SK-N-SH treated with all-trans-retinoic acid at 6 μM for 48 hours (cell line): ENCODE measurements at regions not wholly inside any gene's neighbourhood (a gene's known extent, or its start where the extent isn't known, plus 50 kb on each side); places are given as distances from the start of the nearest gene placed in this dataset.

Source experiments
- ISL1 ChIP-seq: fragments of 250-450 bp; sonication (Bioruptor Pico); IDR thresholded peaks from 2 replicates; pipeline ENCODE4 v2.1.2; 2022; ENCODE audit warnings: mild to moderate bottlenecking, moderate library complexity
- RARB ChIP-seq: fragments of 250-450 bp; sonication (Bioruptor Pico); IDR thresholded peaks from 2 replicates; pipeline ENCODE4 v1.8.0; 2021; ENCODE audit warnings: mild to moderate bottlenecking, moderate library complexity
- TCF4 ChIP-seq: fragments of 250-450 bp; sonication (Bioruptor Pico); IDR thresholded peaks from 2 replicates; pipeline ENCODE4 v1.8.0; 2021; ENCODE audit warnings: mild to moderate bottlenecking, moderate library complexity, borderline replicate concordance
- ZC3H10 ChIP-seq: fragments of 250-450 bp; sonication (Bioruptor Pico); IDR thresholded peaks from 2 replicates; pipeline ENCODE4 v1.5.1; 2021; ENCODE audit warnings: mild to moderate bottlenecking, moderate library complexity
- ZFP3 ChIP-seq: fragments of 250-450 bp; sonication (Bioruptor Pico); IDR thresholded peaks from 2 replicates; pipeline ENCODE4 v1.5.0; 2020; ENCODE audit warnings: mild to moderate bottlenecking, moderate library complexity
- ZFP30 ChIP-seq: fragments of 450-650 bp; formaldehyde crosslinking; IDR thresholded peaks from 2 replicates; pipeline ENCODE4 v1.5.0; 2022; ENCODE audit warnings: mild to moderate bottlenecking, moderate library complexity
- TF ChIP-seq, protein P1 (sequence below): fragments of 250-450 bp; sonication (Bioruptor Pico); IDR thresholded peaks from 2 replicates; pipeline ENCODE4 v1.8.0; 2020; ENCODE audit warnings: mild to moderate bottlenecking, moderate library complexity, borderline replicate concordance

DNA sequence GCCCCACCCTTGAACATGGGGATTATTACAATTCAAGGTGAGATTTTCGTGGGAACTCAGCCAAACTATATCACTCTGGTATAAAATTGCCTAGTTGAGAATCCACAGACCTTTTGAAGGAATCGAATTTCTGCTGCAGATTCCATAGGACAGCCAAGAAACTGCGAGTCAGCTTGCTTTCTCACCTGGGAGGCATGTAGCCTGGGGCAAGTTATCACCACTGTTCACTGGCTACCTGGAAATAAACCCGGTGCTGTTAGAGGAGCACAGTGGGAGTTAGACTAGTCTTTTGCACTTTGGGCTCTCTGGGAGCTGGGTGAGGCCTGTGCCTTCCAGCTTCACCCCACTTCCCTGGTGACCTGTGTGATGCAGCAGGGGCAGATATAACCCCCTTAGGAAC, 1043.5 kb downstream of the TDRD15 start:
- TF ChIP-seq, protein P1, sequence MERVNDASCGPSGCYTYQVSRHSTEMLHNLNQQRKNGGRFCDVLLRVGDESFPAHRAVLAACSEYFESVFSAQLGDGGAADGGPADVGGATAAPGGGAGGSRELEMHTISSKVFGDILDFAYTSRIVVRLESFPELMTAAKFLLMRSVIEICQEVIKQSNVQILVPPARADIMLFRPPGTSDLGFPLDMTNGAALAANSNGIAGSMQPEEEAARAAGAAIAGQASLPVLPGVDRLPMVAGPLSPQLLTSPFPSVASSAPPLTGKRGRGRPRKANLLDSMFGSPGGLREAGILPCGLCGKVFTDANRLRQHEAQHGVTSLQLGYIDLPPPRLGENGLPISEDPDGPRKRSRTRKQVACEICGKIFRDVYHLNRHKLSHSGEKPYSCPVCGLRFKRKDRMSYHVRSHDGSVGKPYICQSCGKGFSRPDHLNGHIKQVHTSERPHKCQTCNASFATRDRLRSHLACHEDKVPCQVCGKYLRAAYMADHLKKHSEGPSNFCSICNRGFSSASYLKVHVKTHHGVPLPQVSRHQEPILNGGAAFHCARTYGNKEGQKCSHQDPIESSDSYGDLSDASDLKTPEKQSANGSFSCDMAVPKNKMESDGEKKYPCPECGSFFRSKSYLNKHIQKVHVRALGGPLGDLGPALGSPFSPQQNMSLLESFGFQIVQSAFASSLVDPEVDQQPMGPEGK (CRISPR knock-in tag) = no peak
- TF ChIP-seq ZFP3 (CRISPR knock-in tag) (no peak), ISL1 (CRISPR knock-in tag) (no peak), ZFP30 (no peak), RARB (CRISPR knock-in tag) (no peak), ZC3H10 (CRISPR knock-in tag) (no peak), TCF4 (CRISPR knock-in tag) (no peak)
